Endothelial cell of umbilical vein (primary cell): ENCODE measurements at regions not wholly inside any gene's neighbourhood (a gene's known extent, or its start where the extent isn't known, plus 50 kb on each side); places are given as distances from the start of the nearest gene placed in this dataset.

Experiments used
- BruUV-seq: library from RNA; stranded (reverse); fragments of 400-500 nt; replicated peaks from 2 replicates; lab custom pipeline; 2021; lab: Mats Ljungman, UMichigan
- CTCF ChIA-PET: fragments of 300-600, 350-600 bp; sonication (Branson Sonifier 250); formaldehyde crosslinking; loops from one replicate; lab custom pipeline; 2021; ENCODE audit warnings: antibody characterized with exemption, inconsistent platforms; lab: Charles Lee
- POLR2A ChIA-PET: fragments of 300-600, 350-600 bp; sonication (Branson Sonifier 250); formaldehyde crosslinking; loops from one replicate; lab custom pipeline; 2021; ENCODE audit warnings: antibody characterized with exemption, inconsistent platforms; lab: Charles Lee
- DNase-seq: peaks from one replicate; pipeline ENCODE4 v3.0.0-alpha.2; 2011; ENCODE audit warnings: low read depth, low spot score
- FAIRE-seq: peaks from 2 replicates; lab custom pipeline; 2011; peaks lifted over from hg19 to GRCh38; lab: Jason Lieb, UNC
- H2AFZ ChIP-seq: 2 replicates; pipeline ENCODE4 v1.6.0; 2012; ENCODE audit warnings: low read depth, low read length, control low read depth, inconsistent platforms
- H3K27ac ChIP-seq: 2 replicates; pipeline ENCODE4 v1.5.1; 2011; ENCODE audit warnings: low read depth, mild to moderate bottlenecking, control low read depth, low read length, moderate library complexity; ENCODE audit not compliant: insufficient read depth
- H3K27me3 ChIP-seq, 2 experiments: 2 replicates each; pipeline versions ENCODE4 v1.6.0 to v1.6.1; 2011; ENCODE audit warnings: low read length in 2 of 2, mixed read lengths in 1 of 2; ENCODE audit not compliant: control insufficient read depth in 2 of 2, insufficient read depth in 2 of 2
- H3K36me3 ChIP-seq, 2 experiments: 2 replicates in 1 of 2; 3 replicates in 1 of 2; pipeline ENCODE4 v1.5.1; 2011; ENCODE audit warnings: low read length in 2 of 2, mild to moderate bottlenecking in 1 of 2, moderate library complexity in 1 of 2; ENCODE audit not compliant: control insufficient read depth in 2 of 2, insufficient read depth in 2 of 2; ENCODE audit errors: extremely low read depth in 1 of 2
- H3K4me1 ChIP-seq: 3 replicates; pipeline ENCODE4 v1.5.1; 2011; ENCODE audit warnings: mild to moderate bottlenecking, low read length; ENCODE audit not compliant: control insufficient read depth, insufficient read depth; ENCODE audit errors: extremely low read depth
- H3K4me2 ChIP-seq: 2 replicates; pipeline ENCODE4 v1.6.1; 2011; ENCODE audit warnings: low read length, control low read depth, mixed read lengths; ENCODE audit not compliant: insufficient read depth
- H3K4me3 ChIP-seq, 3 experiments: fragments of 200-600 bp in 1 of 3; sonication (generic), shearing (Covaris generic) in 1 of 3; replicated peaks in 1 of 3; 2 replicates each; pipeline ENCODE4 v1.5.1; 2011 to 2016; ENCODE audit warnings: control low read depth in 3 of 3, low read length in 3 of 3, mild to moderate bottlenecking in 2 of 3, inconsistent platforms in 1 of 3, low read depth in 1 of 3, moderate library complexity in 1 of 3; ENCODE audit not compliant: insufficient read depth in 1 of 3
- H3K79me2 ChIP-seq: 2 replicates; pipeline ENCODE4 v1.6.0; 2012; ENCODE audit warnings: low read length, inconsistent platforms; ENCODE audit not compliant: control insufficient read depth, insufficient read depth
- H3K9ac ChIP-seq: replicated peaks from 2 replicates; pipeline ENCODE3; 2011; ENCODE audit warnings: low read length, control low read depth; ENCODE audit not compliant: insufficient read depth; ENCODE audit errors: extremely low read depth
- H3K9me1 ChIP-seq: replicated peaks from 3 replicates; pipeline ENCODE4 v1.6.0; 2011; ENCODE audit warnings: mild to moderate bottlenecking, low read length; ENCODE audit not compliant: control insufficient read depth, insufficient read depth; ENCODE audit errors: extremely low read depth
- H3K9me3 ChIP-seq: replicated peaks from 2 replicates; pipeline ENCODE4 v1.5.1; 2012; ENCODE audit warnings: low read length, inconsistent platforms; ENCODE audit not compliant: control insufficient read depth, insufficient read depth
- H4K20me1 ChIP-seq: replicated peaks from 2 replicates; pipeline ENCODE3; 2011; ENCODE audit warnings: mild to moderate bottlenecking, low read length; ENCODE audit not compliant: control insufficient read depth, insufficient read depth; ENCODE audit errors: extremely low read depth
- EZH2 ChIP-seq: IDR thresholded peaks from 2 replicates; pipeline ENCODE4 v1.6.1; 2012; ENCODE audit warnings: borderline replicate concordance, low read depth, mild to moderate bottlenecking, moderate library complexity, low read length, inconsistent platforms; ENCODE audit not compliant: severe bottlenecking
- FOS ChIP-seq: IDR thresholded peaks from 2 replicates; pipeline ENCODE4 v1.6.1; 2011; ENCODE audit warnings: mild to moderate bottlenecking, low read length, moderate library complexity, borderline replicate concordance; ENCODE audit not compliant: insufficient read depth
- GATA2 ChIP-seq: IDR thresholded peaks from 2 replicates; pipeline ENCODE4 v1.7.0; 2011; ENCODE audit warnings: low read depth, mild to moderate bottlenecking, moderate library complexity, mixed read lengths, low read length; ENCODE audit not compliant: insufficient read length, insufficient read depth
- JUN ChIP-seq: IDR thresholded peaks from 2 replicates; pipeline ENCODE4 v1.6.1; 2011; ENCODE audit warnings: borderline replicate concordance, low read depth; ENCODE audit not compliant: insufficient read length, insufficient read depth
- MYC ChIP-seq: IDR thresholded peaks from one replicate; pipeline ENCODE4 v1.6.1; 2011; ENCODE audit warnings: mild to moderate bottlenecking, low read depth, low read length
- POLR2A ChIP-seq: IDR thresholded peaks from 2 replicates; pipeline ENCODE4 v1.6.1; 2012; ENCODE audit warnings: low read depth, mild to moderate bottlenecking, control low read depth, low read length
- POLR2AphosphoS5 ChIP-seq: IDR thresholded peaks from 2 replicates; pipeline ENCODE4 v1.6.1; 2012; ENCODE audit warnings: low read depth, mild to moderate bottlenecking, control low read depth, low read length, moderate library complexity; ENCODE audit not compliant: insufficient read depth
- dilution Hi-C: fragments of 300-500 bp; cut with MboI; formaldehyde crosslinking; loops from one replicate; pipeline ENCODE4 v1.15.0; 2019; ENCODE audit warnings: low sequenced_read_pairs; ENCODE audit not compliant: extremely low pct_ligation_motif_present
- intact Hi-C: fragments of 100-400 bp; cut with micrococcal nuclease; formaldehyde crosslinking; loops from one replicate; pipeline ENCODE4 v1.10.0; 2022
- TF ChIP-seq, protein P1 (sequence below), 2 donors: IDR thresholded peaks; 1 replicate in 1 of 2; 2 replicates in 1 of 2; pipeline ENCODE4 v1.5.1; 2011; ENCODE audit warnings: low read length in 2 of 2, mild to moderate bottlenecking in 2 of 2, moderate library complexity in 2 of 2, control low read depth in 1 of 2, inconsistent platforms in 1 of 2, low read depth in 1 of 2; ENCODE audit not compliant: insufficient read depth in 1 of 2; ENCODE audit errors: extremely low read depth in 1 of 2
- TF ChIP-seq, protein P2 (sequence below): IDR thresholded peaks from 2 replicates; pipeline ENCODE4 v1.6.1; 2011; ENCODE audit not compliant: insufficient read depth, insufficient read length

DNA sequence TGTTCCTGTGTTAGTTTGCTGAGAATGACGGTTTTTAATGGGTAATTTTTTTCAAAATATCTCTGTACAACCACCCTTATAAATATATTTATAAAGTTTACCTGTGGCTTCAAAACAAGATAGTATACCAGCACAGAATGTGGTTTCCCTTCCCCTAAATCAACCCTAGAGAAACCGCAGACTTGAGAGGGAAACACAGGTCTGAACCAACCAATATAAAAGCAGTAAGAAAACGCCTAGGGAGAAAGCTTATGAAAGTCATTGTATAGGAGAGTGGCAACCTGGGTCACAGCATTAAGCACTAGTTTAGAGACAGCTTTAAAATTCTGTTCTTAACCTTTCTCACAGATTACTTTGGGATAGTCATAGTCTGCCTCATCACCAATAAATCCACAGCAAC is 180.6 kb upstream of the LHX8 start:
- dilution Hi-C loops = no loop called here
- FAIRE-seq = no peak
- no peak overlapping the region for H2AFZ ChIP-seq

DNA sequence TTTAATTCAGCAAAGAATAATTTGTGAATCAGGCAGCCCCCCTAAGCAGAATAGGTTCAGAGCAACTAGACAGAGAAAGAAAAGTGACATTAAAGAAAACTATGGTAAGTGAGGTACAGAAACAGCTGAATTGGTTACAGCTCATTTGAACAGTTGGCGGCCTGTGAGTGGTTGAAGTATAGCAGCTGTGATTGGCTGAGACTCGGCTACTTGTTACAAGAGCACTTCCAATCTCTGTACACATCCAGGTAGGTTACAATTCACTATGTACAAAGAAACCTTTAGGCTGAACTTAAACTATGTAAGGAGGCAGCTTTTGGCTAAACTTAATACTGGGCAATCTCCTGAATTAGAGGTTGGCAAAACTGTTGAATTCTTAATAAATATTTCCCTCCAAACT is 171.1 kb upstream of the LHX8 start:
- intact Hi-C loops = no loop called here
- no peak overlapping the region for H2AFZ ChIP-seq
- no peak overlapping the region for H3K4me3 ChIP-seq
- H3K36me3 ChIP-seq = no peaks in the 10 kb centered on the region
- CTCF ChIA-PET = no interaction called here
- POLR2A ChIA-PET = no interaction called here
- TF ChIP-seq JUN (no peak), POLR2A (no peak), GATA2 (no peak), EZH2 (no peak), POLR2AphosphoS5 (no peak), MYC (no peak), FOS (no peak)
- TF ChIP-seq, protein P1, sequence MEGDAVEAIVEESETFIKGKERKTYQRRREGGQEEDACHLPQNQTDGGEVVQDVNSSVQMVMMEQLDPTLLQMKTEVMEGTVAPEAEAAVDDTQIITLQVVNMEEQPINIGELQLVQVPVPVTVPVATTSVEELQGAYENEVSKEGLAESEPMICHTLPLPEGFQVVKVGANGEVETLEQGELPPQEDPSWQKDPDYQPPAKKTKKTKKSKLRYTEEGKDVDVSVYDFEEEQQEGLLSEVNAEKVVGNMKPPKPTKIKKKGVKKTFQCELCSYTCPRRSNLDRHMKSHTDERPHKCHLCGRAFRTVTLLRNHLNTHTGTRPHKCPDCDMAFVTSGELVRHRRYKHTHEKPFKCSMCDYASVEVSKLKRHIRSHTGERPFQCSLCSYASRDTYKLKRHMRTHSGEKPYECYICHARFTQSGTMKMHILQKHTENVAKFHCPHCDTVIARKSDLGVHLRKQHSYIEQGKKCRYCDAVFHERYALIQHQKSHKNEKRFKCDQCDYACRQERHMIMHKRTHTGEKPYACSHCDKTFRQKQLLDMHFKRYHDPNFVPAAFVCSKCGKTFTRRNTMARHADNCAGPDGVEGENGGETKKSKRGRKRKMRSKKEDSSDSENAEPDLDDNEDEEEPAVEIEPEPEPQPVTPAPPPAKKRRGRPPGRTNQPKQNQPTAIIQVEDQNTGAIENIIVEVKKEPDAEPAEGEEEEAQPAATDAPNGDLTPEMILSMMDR (IDR thresholded peaks at IDR 0.05; ENCODE audit: extremely low read depth in 1 of 2, insufficient read depth in 1 of 2, low read depth in 1 of 2, low read length in 2 of 2) = no peak
- TF ChIP-seq, protein P2, sequence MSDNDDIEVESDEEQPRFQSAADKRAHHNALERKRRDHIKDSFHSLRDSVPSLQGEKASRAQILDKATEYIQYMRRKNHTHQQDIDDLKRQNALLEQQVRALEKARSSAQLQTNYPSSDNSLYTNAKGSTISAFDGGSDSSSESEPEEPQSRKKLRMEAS = no peak
- no peak for FAIRE-seq
- H3K9me1 ChIP-seq = no peaks in the 10 kb centered on the region
- H3K27me3 ChIP-seq = no peaks in the 10 kb centered on the region
- no peak overlapping the region for H3K9ac ChIP-seq
- no peaks in the 10 kb centered on the region for H3K4me1 ChIP-seq
- BruUV-seq = no TSS peak
- no peaks in the 10 kb centered on the region for H4K20me1 ChIP-seq
- H3K79me2 ChIP-seq = no peaks in the 10 kb centered on the region
- no peaks in the 10 kb centered on the region for H3K9me3 ChIP-seq
- no peak overlapping the region for H3K27ac ChIP-seq
- no peak overlapping the region for H3K4me2 ChIP-seq
- dilution Hi-C loops = no loop called here
- no peak for DNase-seq

More for the DNA sequence above, 180.6 kb upstream of the LHX8 start:
- CTCF ChIA-PET = no interaction called here
- H3K27me3 ChIP-seq = no peaks in the 10 kb centered on the region
- H3K79me2 ChIP-seq = no peaks in the 10 kb centered on the region
- no peaks in the 10 kb centered on the region for H4K20me1 ChIP-seq
- no peak overlapping the region for H3K4me2 ChIP-seq
- H3K4me1 ChIP-seq = no peaks in the 10 kb centered on the region
- no peak overlapping the region for H3K27ac ChIP-seq
- no peak overlapping the region for H3K9ac ChIP-seq
- no peaks in the 10 kb centered on the region for H3K9me3 ChIP-seq
- DNase-seq = no peak
- no TSS peak for BruUV-seq
- H3K4me3 ChIP-seq = no peak overlapping the region
- H3K36me3 ChIP-seq = no peaks in the 10 kb centered on the region
- H3K9me1 ChIP-seq = no peaks in the 10 kb centered on the region
- intact Hi-C loops = no loop called here
- TF ChIP-seq FOS (no peak), POLR2A (no peak)
- TF ChIP-seq, protein P2 = no peak
- POLR2A ChIA-PET = no interaction called here
